ENCODE measurements at regions not wholly inside any gene's neighbourhood (a gene's known extent, or its start where the extent isn't known, plus 50 kb on each side); places are given as distances from the start of the nearest gene placed in this dataset.

DNA sequence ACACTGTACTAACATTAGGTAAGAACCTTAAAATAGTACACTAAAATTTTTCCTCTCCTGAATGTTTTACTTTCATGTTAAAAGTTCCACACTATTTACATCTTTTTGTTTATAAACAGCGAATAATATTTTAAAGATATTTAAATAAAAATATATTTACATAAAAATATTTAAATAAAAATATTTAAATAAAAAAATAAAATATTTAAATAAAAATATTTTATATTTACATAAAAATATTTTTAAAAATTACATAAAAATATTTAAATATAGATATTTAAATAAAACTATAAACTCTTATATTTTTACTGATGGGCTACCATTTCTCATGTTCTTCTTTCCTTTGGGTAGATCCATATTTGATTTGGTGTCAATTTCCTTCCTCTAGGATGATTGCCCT, 619.0 kb downstream of the ANKRD7 start:
- TF ChIP-seq, protein P1, sequence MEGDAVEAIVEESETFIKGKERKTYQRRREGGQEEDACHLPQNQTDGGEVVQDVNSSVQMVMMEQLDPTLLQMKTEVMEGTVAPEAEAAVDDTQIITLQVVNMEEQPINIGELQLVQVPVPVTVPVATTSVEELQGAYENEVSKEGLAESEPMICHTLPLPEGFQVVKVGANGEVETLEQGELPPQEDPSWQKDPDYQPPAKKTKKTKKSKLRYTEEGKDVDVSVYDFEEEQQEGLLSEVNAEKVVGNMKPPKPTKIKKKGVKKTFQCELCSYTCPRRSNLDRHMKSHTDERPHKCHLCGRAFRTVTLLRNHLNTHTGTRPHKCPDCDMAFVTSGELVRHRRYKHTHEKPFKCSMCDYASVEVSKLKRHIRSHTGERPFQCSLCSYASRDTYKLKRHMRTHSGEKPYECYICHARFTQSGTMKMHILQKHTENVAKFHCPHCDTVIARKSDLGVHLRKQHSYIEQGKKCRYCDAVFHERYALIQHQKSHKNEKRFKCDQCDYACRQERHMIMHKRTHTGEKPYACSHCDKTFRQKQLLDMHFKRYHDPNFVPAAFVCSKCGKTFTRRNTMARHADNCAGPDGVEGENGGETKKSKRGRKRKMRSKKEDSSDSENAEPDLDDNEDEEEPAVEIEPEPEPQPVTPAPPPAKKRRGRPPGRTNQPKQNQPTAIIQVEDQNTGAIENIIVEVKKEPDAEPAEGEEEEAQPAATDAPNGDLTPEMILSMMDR (IDR thresholded peaks at IDR 0.05; ENCODE audit: insufficient read depth, low read length): no peak
- no peak for TF ChIP-seq REST (IDR thresholded peaks at IDR 0.05; ENCODE audit: insufficient replicate concordance, low read depth)
- TF ChIP-seq POLR2AphosphoS5 (IDR thresholded peaks at IDR 0.05; ENCODE audit: low read depth): no peak
